Esophagus squamous epithelium (tissue), 5 donors: ENCODE measurements at regions not wholly inside any gene's neighbourhood (a gene's known extent, or its start where the extent isn't known, plus 50 kb on each side); places are given as distances from the start of the nearest gene placed in this dataset.

Source experiments
- DNase-seq: peaks from one replicate; lab custom pipeline; 2025; lab: John Stamatoyannopoulos, UW
- H3K27ac ChIP-seq, 4 donors: fragments of 200-600 bp; sonication (generic); one replicate each; pipeline ENCODE4 v1.5.1; 2016 to 2019; ENCODE audit warnings: mild to moderate bottlenecking in 1 of 4
- H3K27me3 ChIP-seq, 4 donors: fragments of 200-600 bp; sonication (generic); 1 replicate in 3 of 4; 2 replicates in 1 of 4; pipeline versions ENCODE4 v1.5.1 to v1.6.0; 2017 to 2021; ENCODE audit warnings: antibody characterized with exemption in 1 of 4
- H3K36me3 ChIP-seq, 3 donors: fragments of 200-600 bp; sonication (generic); one replicate each; pipeline ENCODE4 v1.5.1; 2016 to 2019
- H3K4me1 ChIP-seq, 3 donors: fragments of 200-600 bp; sonication (generic); one replicate each; pipeline ENCODE4 v1.5.1; 2017 to 2019
- H3K4me3 ChIP-seq, 4 donors: fragments of 200-600 bp; sonication (generic); 1 replicate in 3 of 4; 2 replicates in 1 of 4; pipeline ENCODE4 v1.5.1; 2016 to 2019; ENCODE audit warnings: mild to moderate bottlenecking in 2 of 4, moderate library complexity in 1 of 4
- H3K9me3 ChIP-seq, 3 donors: fragments of 200-600 bp; sonication (generic); one replicate each; pipeline ENCODE4 v1.5.1; 2016 to 2019
- CTCF ChIP-seq, 6 experiments: fragments of 450-650 bp in 4 of 6; fragments of 200-600 bp in 2 of 6; sonication (generic) in 2 of 6; IDR thresholded peaks; one replicate each; pipeline ENCODE4 v1.5.1; 2016 to 2019; ENCODE audit warnings: antibody characterized with exemption in 6 of 6, mild to moderate bottlenecking in 4 of 6, moderate library complexity in 4 of 6
- POLR2A ChIP-seq, 4 donors: fragments of 450-650 bp; IDR thresholded peaks; one replicate each; pipeline ENCODE4 v1.6.1; 2017; ENCODE audit warnings: antibody characterized with exemption in 4 of 4, mild to moderate bottlenecking in 4 of 4, moderate library complexity in 3 of 4
- WGBS, 2 donors: methylation state at CpG; one replicate each; pipeline ENCODE4 v1.1.5; 2018; 5-methylcytosine and 5-hydroxymethylcytosine counted together
- intact Hi-C: fragments of 100-400 bp; cut with DNase I; formaldehyde crosslinking; loops from one replicate; pipeline ENCODE4 v1.15.0; 2022
- donor health status: DM: yes; HTN: yes; CAD: no.

DNA sequence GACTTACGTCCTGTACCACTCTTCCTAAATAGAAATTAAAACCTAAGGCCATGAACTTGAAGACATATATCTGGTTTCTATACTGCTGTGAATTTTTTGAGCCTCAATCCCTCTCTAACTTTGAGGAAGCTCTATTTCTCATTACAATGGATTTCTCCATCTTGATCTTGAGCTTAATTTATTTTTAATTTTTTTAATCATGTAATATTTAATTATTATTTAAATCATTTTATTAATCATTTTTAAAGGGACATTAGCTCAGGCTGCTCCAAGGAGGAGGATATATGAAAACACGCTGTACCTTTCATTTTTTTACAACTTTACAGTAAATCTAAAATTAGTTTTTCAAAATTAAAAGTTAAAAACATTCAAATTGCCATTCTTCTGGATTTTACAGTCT lies 540.5 kb downstream of the SATB2 start:
- H3K4me1 ChIP-seq, result no peaks in the 10 kb centered on the region
- 61 to 66% methylated on average over 2 of the region's 2 CpGs for WGBS, 2 donors
- no peaks in the 10 kb centered on the region for H3K27me3 ChIP-seq
- no peak for TF ChIP-seq CTCF (IDR thresholded peaks at IDR 0.05)
- TF ChIP-seq POLR2A (IDR thresholded peaks at IDR 0.05), result no peak
- no peaks in the 10 kb centered on the region for H3K36me3 ChIP-seq
- intact Hi-C loops, result no loop called here
- H3K9me3 ChIP-seq, result no peaks in the 10 kb centered on the region
- no peak overlapping the region for H3K27ac ChIP-seq
- DNase-seq, result no peak
- H3K4me3 ChIP-seq, result no peak overlapping the region

- Histone ChIP-seq H3K27me3 (no peaks in the 10 kb centered on the region), H3K9me3 (no peaks in the 10 kb centered on the region), H3K4me1 (no peaks in the 10 kb centered on the region), H3K36me3 (no peaks in the 10 kb centered on the region), H3K4me3 (no peak overlapping the region), H3K27ac (no peak overlapping the region)
- WGBS, 2 donors, result 37 to 49% methylated on average over 6 of the region's 6 CpGs
- no peak for DNase-seq
- TF ChIP-seq CTCF (IDR thresholded peaks at IDR 0.05) (no peak), POLR2A (IDR thresholded peaks at IDR 0.05) (no peak)
- intact Hi-C loops, result no loop called here
Measured at GRCh38 chr2:198916548-198917080, 541.1 kb downstream of the SATB2 start.

- H3K36me3 ChIP-seq, result no peaks in the 10 kb centered on the region
- no peak for DNase-seq
- intact Hi-C loops, result no loop called here
- TF ChIP-seq CTCF (IDR thresholded peaks at IDR 0.05), result no peak
- no peak for TF ChIP-seq POLR2A (IDR thresholded peaks at IDR 0.05)
- H3K27ac ChIP-seq, result no peak overlapping the region
- H3K4me1 ChIP-seq, result no peaks in the 10 kb centered on the region
- H3K9me3 ChIP-seq, result no peaks in the 10 kb centered on the region
- no peak overlapping the region for H3K4me3 ChIP-seq
- no peaks in the 10 kb centered on the region for H3K27me3 ChIP-seq
Measured at GRCh38 chr2:198913394-198914152, 544.2 kb downstream of the SATB2 start.

DNA sequence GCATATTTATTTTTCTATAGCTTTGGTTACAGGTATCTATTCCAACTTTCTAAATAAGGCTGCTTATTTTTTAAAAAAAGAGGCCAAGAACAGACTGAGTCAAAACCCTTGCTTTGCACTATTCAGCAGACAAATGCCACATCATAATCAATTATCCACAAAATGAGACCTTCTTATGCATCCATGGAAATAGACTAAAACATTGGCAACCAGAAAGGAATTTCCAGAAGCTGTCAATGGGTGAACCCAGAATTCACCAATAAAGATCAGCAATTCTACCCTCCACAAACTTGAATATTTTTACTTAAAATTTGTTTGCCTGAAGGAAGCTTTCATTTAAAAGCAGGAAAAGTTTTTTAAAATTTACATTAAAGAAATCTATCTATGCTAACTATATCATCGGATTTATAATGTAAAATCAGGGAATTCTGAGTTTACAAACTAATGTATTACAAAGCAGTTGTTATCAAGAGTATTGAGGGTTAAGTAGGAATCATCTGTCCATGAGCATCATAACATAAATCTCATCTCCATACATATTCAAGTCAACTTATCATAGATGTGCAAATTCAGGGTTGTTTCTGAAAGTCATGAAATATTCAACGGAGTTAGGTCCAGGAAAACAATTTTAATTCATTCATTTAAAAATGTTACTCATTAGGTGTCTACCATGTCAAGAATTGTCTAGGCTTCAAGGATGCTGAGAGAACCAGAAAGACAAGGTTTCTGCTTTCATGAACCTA lies 548.0 kb downstream of the SATB2 start:
- no peaks in the 10 kb centered on the region for H3K36me3 ChIP-seq
- H3K9me3 ChIP-seq, result no peaks in the 10 kb centered on the region
- WGBS, 2 donors, result 68 to 74% methylated on average over 2 of the region's 2 CpGs
- intact Hi-C loops, result no loop called here
- H3K4me1 ChIP-seq, result no peaks in the 10 kb centered on the region
- no peak for DNase-seq
- no peak overlapping the region for H3K4me3 ChIP-seq
- H3K27me3 ChIP-seq, result no peaks in the 10 kb centered on the region
- H3K27ac ChIP-seq, result no peak overlapping the region
- TF ChIP-seq POLR2A (IDR thresholded peaks at IDR 0.05) (no peak), CTCF (IDR thresholded peaks at IDR 0.05) (no peak)
